ENCODE measurements at regions not wholly inside any gene's neighbourhood (a gene's known extent, or its start where the extent isn't known, plus 50 kb on each side); places are given as distances from the start of the nearest gene placed in this dataset.
"Not testable (repeated sequence)": the region's sequence is repeated elsewhere in the genome, so short reads cannot be mapped to it uniquely, and the experiment has no call there.

GRCh38 chr18:78855188-78855587 lies 124.4 kb upstream of the SALL3 start:
- no peak for DNase-seq (ENCODE audit: low read depth)

DNA sequence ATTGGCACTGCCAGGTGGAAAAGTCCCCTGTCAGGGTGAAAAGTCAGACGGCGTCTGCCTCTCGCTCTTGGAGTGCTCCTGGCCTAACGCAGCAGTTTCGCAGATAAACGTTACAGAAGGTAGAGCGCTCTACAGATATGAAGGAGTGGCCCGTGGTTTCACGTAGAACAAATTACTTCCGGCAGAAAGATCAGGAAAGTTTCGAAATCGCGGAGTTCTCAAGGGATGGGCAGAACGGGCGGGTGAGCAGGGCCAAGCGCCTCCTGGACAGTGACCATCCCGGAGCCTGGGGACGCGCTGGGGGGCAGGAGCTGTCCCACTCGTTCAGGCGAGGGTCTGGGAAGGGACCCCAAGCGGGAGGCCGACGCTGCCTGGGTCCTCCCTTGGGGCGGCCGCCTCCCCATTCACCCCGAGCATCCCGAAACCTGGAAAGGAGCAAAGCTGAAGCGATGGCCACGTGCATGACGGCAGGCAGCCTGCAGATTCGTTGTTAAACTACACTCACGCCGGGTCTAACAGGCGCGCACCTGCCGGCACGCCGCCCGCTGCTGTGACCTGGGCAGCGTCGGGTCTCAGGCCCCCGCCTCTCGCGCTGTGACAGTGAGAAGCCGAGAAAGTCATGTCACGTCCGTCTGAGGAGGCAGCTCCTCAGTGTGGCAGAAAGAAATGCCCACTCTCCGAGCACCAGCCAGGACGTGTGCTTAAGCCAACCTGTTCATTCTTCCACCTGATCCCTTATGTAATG lies 122.9 kb upstream of the SALL3 start:
- DNase-seq (ENCODE audit: low read depth): no peak

GRCh38 chr18:78857314-78858150 lies 122.1 kb upstream of the SALL3 start:
- DNase-seq (ENCODE audit: low read depth): no peak

GRCh38 chr18:78859686-78860085 lies 119.9 kb upstream of the SALL3 start:
- DNase-seq (ENCODE audit: low read depth): no peak

DNA sequence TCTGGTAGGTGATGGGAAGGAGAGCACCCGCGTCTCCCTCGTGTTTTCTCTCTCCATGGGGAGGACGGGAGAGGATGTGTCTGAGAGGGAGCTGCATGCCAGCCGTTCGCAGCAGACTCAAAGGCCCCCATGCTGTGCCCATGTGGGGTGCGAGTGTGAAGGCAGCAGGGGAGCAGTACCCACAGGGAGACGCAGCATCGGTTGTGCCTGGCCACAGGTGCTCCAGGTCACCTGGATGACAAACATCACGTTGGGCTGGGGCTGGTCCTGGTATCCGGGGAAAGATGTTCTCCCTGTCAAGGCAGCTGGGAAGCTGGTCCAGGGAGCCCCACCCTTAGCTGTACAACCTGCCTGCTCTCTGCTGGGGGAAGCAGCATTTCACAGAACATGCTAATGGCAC lies 119.5 kb upstream of the SALL3 start:
- no peak for DNase-seq (ENCODE audit: low read depth)

GRCh38 chr18:78861116-78861515 lies 118.5 kb upstream of the SALL3 start:
- DNase-seq (ENCODE audit: low read depth): no peak

GRCh38 chr18:78861706-78862105 lies 117.9 kb upstream of the SALL3 start:
- no peak for DNase-seq (ENCODE audit: low read depth)

- DNase-seq (ENCODE audit: low read depth): no peak
Measured at GRCh38 chr18:78862395-78862794, 117.2 kb upstream of the SALL3 start.

DNA sequence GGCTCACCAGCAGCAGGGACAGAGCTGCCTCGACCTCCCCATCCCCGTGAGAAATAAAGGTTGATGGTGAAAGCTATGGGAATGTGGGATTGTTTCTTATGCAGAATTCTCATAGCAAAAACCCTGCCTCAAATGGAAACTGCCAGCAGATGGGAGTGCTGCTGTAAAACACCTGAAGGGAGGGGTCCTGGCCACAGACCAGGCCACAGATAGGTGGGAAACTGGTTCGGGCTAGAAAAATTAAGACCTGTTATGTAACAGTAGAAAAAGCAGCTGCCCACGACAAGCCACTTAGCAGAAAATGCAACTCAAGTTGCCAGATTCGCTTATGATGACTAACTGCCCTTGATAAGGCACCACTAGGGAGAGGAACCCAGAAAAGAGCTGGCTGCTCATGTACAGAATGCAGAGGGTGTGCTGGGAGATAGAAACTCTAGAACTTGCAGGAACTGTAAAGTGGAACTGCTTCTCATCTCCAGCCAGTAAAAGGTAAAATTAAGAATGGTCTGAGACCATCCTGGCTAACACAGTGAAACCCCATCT lies 114.5 kb upstream of the SALL3 start:
- DNase-seq (ENCODE audit: low read depth): no peak

- no peak for DNase-seq (ENCODE audit: low read depth)
Measured at GRCh38 chr18:78865771-78866310, 113.8 kb upstream of the SALL3 start.

DNA sequence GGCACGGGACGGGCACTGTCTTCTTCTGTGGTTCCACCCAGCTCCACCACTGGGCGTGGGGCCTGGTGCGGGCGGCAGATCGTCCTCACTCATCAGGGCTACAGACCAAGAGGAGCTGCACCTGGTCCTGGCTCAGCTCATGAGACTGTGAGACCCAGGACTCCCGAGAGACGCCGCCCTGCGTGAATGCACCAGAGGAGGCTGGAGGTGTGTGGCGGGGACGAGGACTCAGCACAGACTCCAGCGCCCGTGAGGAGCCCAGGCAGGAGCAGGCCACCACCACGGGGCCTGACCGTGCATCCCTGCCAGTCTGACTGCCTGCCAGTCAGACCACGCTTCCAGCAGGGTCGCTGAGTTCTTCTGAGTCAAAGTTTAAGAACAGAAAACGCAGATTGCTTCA lies 112.5 kb upstream of the SALL3 start:
- no peak for DNase-seq (ENCODE audit: low read depth)

DNA sequence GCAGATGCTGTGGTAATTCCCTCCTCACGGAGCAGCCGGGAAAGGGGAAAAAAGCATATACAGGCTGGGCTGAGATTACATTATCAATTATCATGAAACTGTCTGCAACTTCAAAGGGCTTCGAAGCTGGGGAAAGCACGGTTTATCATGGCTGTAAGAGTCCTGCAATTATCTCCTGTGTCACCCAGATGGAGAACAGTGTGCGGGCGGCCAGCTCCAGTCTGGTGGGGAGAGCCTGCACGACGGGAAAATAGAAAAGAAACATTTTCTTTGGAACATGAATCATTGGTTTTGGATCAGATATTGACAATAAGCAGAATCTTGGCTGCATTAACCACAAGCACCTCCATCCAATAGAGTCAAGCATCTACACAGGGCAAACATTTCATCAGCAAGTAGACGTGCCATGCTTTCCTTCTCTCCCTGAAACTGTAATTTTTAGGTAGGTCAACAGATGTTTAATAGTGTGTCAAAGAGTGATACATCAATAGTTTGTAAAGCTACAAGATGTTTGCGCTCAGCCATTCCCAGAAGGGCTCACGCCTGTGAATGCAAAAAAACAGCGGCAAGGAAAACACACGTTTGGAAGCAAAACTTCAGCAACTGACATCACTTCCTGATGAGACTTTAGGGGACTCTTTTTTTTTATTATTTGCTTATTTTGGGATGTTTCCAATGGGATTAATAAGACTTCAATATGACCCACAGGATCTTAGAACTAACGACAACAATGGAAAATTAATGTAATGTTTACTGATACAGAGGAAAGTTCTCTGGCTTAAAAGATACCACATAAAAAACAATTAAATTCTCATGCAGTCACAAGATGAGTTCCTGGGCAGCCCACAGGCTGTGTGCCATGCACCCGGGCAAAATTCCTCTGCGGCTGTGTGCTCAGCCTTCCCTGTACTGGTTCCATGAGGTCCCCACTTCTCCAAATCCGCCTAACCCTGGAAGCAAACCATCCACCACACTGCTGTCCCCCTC lies 111.0 kb upstream of the SALL3 start:
- no peak for DNase-seq (ENCODE audit: low read depth)

DNA sequence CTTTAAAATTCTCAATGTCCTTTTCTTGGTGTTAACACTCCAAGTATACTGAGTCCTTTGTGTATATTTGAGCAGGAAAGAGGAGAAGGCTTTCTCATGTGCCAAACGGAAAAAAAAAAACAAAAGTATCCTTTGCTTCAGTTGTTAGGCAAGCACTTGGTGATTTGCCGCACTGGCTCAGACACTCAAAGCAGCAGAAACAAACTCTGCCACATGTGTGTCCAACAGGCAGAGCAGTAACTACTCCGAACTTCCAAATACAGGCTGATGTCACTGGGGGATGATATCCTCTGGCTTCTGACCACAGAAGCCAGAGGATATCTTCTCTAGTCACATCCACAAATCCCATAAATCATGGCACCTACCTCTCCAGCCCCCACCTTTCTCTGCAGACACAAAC lies 108.0 kb upstream of the SALL3 start:
- no peak for DNase-seq (ENCODE audit: low read depth)

GRCh38 chr18:78873926-78874500 lies 105.6 kb upstream of the SALL3 start:
- no peak for DNase-seq (ENCODE audit: low read depth)

DNA sequence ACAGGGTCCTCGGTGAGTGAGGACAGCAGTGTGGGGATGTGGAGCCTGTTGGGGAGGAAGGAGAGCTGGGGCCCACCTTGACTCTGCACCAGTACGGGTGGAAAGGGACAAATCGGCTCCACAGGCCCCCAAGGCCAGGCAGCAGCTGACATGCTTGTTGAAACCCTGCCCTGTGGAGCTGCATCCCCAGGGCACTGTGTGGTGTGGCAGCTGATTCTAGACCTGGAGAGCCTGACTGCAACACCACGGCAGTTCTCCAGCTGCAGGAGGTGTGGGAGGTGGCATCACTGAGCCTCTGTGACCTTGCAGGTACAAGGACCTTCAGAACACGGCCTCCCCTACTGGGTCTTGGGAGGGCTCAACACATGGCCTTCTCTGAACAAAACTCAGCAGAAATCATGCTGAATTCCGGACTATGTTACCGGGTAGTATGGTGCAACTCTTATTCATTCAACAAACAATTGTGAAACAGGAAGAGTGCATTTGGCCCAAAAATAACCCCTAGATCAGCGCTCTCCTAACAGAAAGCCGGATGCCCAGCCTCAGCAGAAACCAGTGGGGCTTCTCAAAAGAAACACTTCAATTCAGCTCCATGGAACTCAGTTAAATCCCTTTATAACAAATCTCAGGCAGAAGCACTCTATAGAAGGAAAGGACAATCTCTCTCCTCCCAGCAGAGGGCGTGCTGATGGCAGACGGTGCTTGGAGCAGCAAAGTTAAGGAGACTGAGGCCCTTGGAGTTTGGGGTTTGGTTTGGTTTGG lies 104.4 kb upstream of the SALL3 start:
- DNase-seq (ENCODE audit: low read depth): peak; percentile 7

DNA sequence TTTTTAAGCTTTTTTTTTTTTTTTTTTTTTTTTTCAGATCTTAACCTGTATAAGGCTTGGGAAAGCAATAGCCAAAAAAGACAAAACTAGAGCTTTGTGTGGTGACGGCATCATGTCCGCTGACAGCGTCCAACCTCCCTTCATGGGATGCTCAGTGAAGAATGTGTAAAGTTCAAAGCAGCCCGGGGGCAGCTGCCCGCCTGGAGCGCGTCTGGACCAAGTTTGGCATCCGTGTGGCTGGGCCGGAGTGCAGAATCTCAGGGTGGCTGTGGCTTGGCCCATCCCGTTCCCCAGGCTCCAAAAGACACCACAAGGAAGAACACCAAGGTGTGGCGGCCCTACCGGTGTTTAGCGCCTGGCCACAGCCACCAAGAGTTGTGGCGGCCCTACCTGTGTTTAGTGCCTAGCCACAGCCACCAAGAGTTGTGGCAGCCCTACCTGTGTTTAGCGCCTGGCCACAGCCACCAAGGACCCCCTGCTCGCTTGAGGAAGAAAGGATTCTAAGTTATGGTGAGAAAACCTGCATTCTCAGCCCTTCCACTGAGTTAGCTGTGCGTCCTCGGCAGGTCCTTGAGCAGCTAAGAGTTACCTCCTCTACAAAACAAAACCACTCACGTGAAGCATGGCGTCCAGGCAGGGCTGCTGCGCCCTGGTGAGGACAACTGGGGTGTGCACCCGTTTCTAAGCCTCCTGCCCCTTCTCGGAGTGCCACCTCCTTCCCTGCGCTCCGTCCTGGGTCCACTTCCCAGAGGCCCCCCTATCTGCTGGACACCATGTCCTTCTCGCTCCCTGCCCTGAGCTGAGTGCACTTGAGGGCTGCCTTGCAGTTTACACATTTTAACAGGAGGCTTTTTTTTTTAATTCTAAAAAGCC lies 103.6 kb upstream of the SALL3 start:
- no peak for DNase-seq (ENCODE audit: low read depth)

DNA sequence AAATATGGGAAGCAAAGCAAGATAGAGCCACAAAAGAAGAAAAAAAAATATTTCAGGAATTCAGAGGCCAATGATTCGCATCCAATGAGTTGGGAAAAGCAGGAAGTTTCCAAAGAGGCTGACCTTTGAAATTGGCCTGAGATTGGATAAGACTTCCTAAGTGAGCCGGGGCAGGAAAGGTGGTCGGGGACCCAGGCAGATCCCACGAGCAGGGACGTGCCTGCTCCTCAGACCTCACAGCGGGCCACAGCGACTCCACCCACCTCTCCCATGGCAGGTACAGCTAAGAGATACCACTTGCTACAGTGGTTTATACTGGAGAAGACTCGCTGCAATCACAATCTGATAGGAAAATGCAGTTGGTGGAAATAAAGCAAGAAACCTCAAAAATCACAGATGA lies 102.8 kb upstream of the SALL3 start:
- no peak for DNase-seq (ENCODE audit: low read depth)

DNA sequence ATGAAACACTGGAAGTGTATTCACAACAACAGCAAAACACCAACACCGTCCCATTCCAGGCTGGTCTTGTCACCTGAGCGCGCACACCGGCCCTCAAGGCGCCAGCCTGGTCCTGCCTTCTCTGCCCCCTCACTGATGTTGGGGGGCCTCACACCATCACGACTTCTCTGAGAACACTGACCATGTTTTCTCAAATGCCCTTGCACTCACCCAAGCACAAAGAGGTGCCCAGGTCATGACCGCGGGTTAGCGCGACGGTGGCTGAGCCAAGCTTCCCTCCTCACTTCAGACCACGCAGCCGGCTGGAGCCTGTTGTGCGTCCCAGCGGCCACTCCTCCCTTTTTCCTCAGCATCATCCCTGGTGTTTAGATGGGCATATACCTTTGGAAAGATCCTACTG lies 101.3 kb upstream of the SALL3 start:
- DNase-seq (ENCODE audit: low read depth): no peak

DNA sequence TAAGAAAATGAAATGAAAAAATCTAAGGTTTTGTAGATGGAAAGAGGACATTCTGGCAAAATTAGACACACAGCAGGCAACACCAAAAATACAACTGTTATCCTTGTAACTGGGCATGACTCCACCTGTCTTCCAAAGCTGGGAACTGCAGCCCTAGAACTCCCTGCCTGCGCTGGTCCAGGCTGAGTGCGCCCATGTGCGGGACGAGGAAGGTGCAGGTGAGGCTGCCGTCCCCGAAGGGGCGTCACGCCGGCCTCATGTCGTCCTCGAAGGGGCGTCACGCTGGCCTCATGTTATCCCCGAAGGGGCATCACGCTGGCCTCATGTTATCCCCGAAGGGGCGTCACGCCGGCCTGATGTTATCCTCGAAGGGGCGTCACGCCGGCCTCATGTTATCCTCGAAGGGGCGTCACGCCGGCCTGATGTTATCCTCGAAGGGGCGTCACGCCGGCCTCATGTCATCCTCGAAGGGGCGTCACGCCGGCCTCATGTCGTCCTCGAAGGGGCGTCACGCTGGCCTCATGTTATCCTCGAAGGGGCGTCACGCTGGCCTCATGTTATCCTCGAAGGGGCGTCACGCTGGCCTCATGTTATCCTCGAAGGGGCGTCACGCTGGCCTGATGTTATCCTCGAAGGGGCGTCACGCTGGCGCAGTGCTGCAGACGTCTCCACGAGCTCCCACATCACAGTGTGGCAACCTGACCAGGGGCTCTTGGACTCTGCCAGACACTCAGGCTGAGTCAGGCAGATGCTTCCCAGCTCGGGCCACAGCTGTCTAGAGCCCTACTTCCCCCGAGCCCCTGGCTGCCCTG lies 100.3 kb upstream of the SALL3 start:
- not testable (repeated sequence) for DNase-seq (ENCODE audit: low read depth)
